BJ (cell line): ENCODE measurements at regions not wholly inside any gene's neighbourhood (a gene's known extent, or its start where the extent isn't known, plus 50 kb on each side); places are given as distances from the start of the nearest gene placed in this dataset.
A peak's percentile ranks its signal among the peaks of the same experiment; 100 is the strongest.

Source experiments
- CTCF ChIA-PET: fragments of 350-600 bp; formaldehyde crosslinking; extraction: SDS; loops from one replicate; lab custom pipeline; 2021; ENCODE audit warnings: antibody characterized with exemption, inconsistent platforms; lab: Yijun Ruan, JAX
- POLR2A ChIA-PET: fragments of 300-600 bp; sonication (Branson Sonifier 250); formaldehyde crosslinking; extraction: SDS; loops from one replicate; lab custom pipeline; 2021; ENCODE audit warnings: antibody characterized with exemption; lab: Charles Lee
- DNase-seq: peaks from one replicate; pipeline ENCODE4 v3.0.0-alpha.2; 2011; ENCODE audit warnings: low read depth
- H3K27me3 ChIP-seq: 2 replicates; pipeline ENCODE4 v1.6.0; 2011; ENCODE audit warnings: low read length; ENCODE audit not compliant: control insufficient read depth, insufficient read depth
- H3K36me3 ChIP-seq: 2 replicates; pipeline ENCODE4 v1.5.1; 2011; ENCODE audit warnings: low read length; ENCODE audit not compliant: control insufficient read depth, insufficient read depth
- H3K4me3 ChIP-seq: 2 replicates; pipeline ENCODE4 v1.5.1; 2011; ENCODE audit warnings: low read depth, mild to moderate bottlenecking, control low read depth, low read length
- CTCF ChIP-seq: IDR thresholded peaks from 2 replicates; pipeline ENCODE4 v1.5.1; 2011; ENCODE audit warnings: low read depth, mild to moderate bottlenecking, control low read depth, inconsistent platforms, low read length, moderate library complexity; ENCODE audit not compliant: insufficient read depth

- TF ChIP-seq CTCF: no peak
- CTCF ChIA-PET: no interaction called here
- Histone ChIP-seq H3K4me3 (no peak overlapping the region), H3K27me3 (no peaks in the 10 kb centered on the region), H3K36me3 (no peaks in the 10 kb centered on the region)
- POLR2A ChIA-PET: no interaction called here
- DNase-seq: no peak
These were observed 73.5 kb downstream of the FASLG start for GRCh38 chr1:172732427-172732826.

GRCh38 chr1:172733815-172734214 is 74.9 kb downstream of the FASLG start:
- no peak overlapping the region for H3K4me3 ChIP-seq
- CTCF ChIA-PET: interaction anchor here (0.6 to 1.2 kb wide), 3 partner anchors 9 to 1495 kb away, joined by 3 read pairs; no protein-coding TSS in a partner anchor
- DNase-seq: no peak
- no peaks in the 10 kb centered on the region for H3K27me3 ChIP-seq
- POLR2A ChIA-PET: no interaction called here
- TF ChIP-seq CTCF: no peak
- no peaks in the 10 kb centered on the region for H3K36me3 ChIP-seq

- no peaks in the 10 kb centered on the region for H3K36me3 ChIP-seq
- no peak overlapping the region for H3K4me3 ChIP-seq
- CTCF ChIA-PET: no interaction called here
- TF ChIP-seq CTCF: no peak
- POLR2A ChIA-PET: no interaction called here
- no peak for DNase-seq
- no peaks in the 10 kb centered on the region; the same call in 1 of the 2 replicates for H3K27me3 ChIP-seq
These were observed 79.5 kb downstream of the FASLG start for GRCh38 chr1:172738389-172738788.

- Histone ChIP-seq H3K27me3 (no peaks in the 10 kb centered on the region; the same call in 1 of the 2 replicates), H3K4me3 (no peak overlapping the region), H3K36me3 (no peaks in the 10 kb centered on the region)
- no peak for DNase-seq
- ChIA-PET POLR2A (no interaction called here), CTCF (interaction anchor here (0.6 to 7.5 kb wide), 37 partner anchors 9 to 1998 kb away, joined by 3 to 90 read pairs (median 3); partner anchors contain the start of genes CENPL, DARS2 and ZBTB37)
- peak; percentile 70 for TF ChIP-seq CTCF
These were observed 83.9 kb downstream of the FASLG start for GRCh38 chr1:172742599-172743500.

- peak; percentile 67 for TF ChIP-seq CTCF
- ChIA-PET POLR2A (interaction anchor here (0.5 to 0.6 kb wide), 2 partner anchors 82 to 457 kb away, joined by 3 read pairs; no protein-coding TSS in a partner anchor), CTCF (interaction anchor here (0.5 to 7.5 kb wide), 48 partner anchors 9 to 1517 kb away, joined by 3 to 90 read pairs (median 3); partner anchors contain the start of genes CENPL, DARS2 and KLHL20)
- peak; percentile 33 for DNase-seq
- H3K4me3 ChIP-seq: no peak overlapping the region
- H3K27me3 ChIP-seq: peaks cover 2% of the 10 kb centered on the region; the same call in 1 of the 2 replicates
- H3K36me3 ChIP-seq: no peaks in the 10 kb centered on the region; the same call in 1 of the 2 replicates
These were observed 86.1 kb downstream of the FASLG start for GRCh38 chr1:172745014-172745413.
